GM12892 (cell line): ENCODE measurements at regions not wholly inside any gene's neighbourhood (a gene's known extent, or its start where the extent isn't known, plus 50 kb on each side); places are given as distances from the start of the nearest gene placed in this dataset.

Experiments used
- POLR2A ChIP-seq: IDR thresholded peaks from 2 replicates; pipeline ENCODE4 v1.6.1; 2011; ENCODE audit warnings: low read depth, low read length, control low read depth
- POLR2AphosphoS5 ChIP-seq: IDR thresholded peaks from 2 replicates; pipeline ENCODE4 v1.6.1; 2011; ENCODE audit warnings: low read depth, low read length, control low read depth
- TAF1 ChIP-seq: IDR thresholded peaks from 2 replicates; pipeline ENCODE4 v1.6.1; 2011; ENCODE audit warnings: low read depth, mild to moderate bottlenecking, control low read depth, low read length, borderline replicate concordance

- no peak for TF ChIP-seq POLR2AphosphoS5
- no peak for TF ChIP-seq POLR2A
- no peak for TF ChIP-seq TAF1
Observed at GRCh38 chr17:74110467-74110866, 93.0 kb upstream of the RPL38 start.
